ENCODE measurements at regions not wholly inside any gene's neighbourhood (a gene's known extent, or its start where the extent isn't known, plus 50 kb on each side); places are given as distances from the start of the nearest gene placed in this dataset.

GRCh38 chr3:178295292-178295912, 240.8 kb upstream of the KCNMB2 start:
- H3K9me3 Mint-ChIP-seq: no peaks in the 10 kb centered on the region
- no peaks in the 10 kb centered on the region for H3K36me3 Mint-ChIP-seq
- no peak overlapping the region for H3K27ac Mint-ChIP-seq
- no peak overlapping the region for H3K4me3 Mint-ChIP-seq
- no peaks in the 10 kb centered on the region for H3K4me1 Mint-ChIP-seq
- no peaks in the 10 kb centered on the region for H3K27me3 Mint-ChIP-seq

GRCh38 chr3:178297199-178297598, 239.0 kb upstream of the KCNMB2 start:
- H3K4me1 Mint-ChIP-seq: no peaks in the 10 kb centered on the region
- H3K27ac Mint-ChIP-seq: no peak overlapping the region
- H3K9me3 Mint-ChIP-seq: no peaks in the 10 kb centered on the region
- H3K4me3 Mint-ChIP-seq: no peak overlapping the region
- H3K36me3 Mint-ChIP-seq: no peaks in the 10 kb centered on the region
- H3K27me3 Mint-ChIP-seq: no peaks in the 10 kb centered on the region

- no peaks in the 10 kb centered on the region for H3K36me3 Mint-ChIP-seq
- no peaks in the 10 kb centered on the region for H3K27me3 Mint-ChIP-seq
- H3K9me3 Mint-ChIP-seq: no peaks in the 10 kb centered on the region
- no peak overlapping the region for H3K4me3 Mint-ChIP-seq
- H3K27ac Mint-ChIP-seq: no peak overlapping the region
- no peaks in the 10 kb centered on the region for H3K4me1 Mint-ChIP-seq
Observed at GRCh38 chr3:178297740-178298139, 238.5 kb upstream of the KCNMB2 start.

GRCh38 chr3:178300441-178300959, 235.7 kb upstream of the KCNMB2 start:
- Mint-ChIP-seq H3K27me3 (no peaks in the 10 kb centered on the region), H3K27ac (no peak overlapping the region), H3K9me3 (no peaks in the 10 kb centered on the region), H3K4me3 (no peak overlapping the region), H3K4me1 (no peaks in the 10 kb centered on the region), H3K36me3 (no peaks in the 10 kb centered on the region)

- Mint-ChIP-seq H3K4me1 (no peaks in the 10 kb centered on the region), H3K4me3 (no peak overlapping the region), H3K9me3 (no peaks in the 10 kb centered on the region), H3K36me3 (no peaks in the 10 kb centered on the region), H3K27ac (no peak overlapping the region), H3K27me3 (no peaks in the 10 kb centered on the region)
Observed at GRCh38 chr3:178302966-178303930, 233.0 kb upstream of the KCNMB2 start.

- Mint-ChIP-seq H3K27me3 (no peaks in the 10 kb centered on the region), H3K4me1 (no peaks in the 10 kb centered on the region), H3K9me3 (no peaks in the 10 kb centered on the region), H3K27ac (no peak overlapping the region), H3K36me3 (no peaks in the 10 kb centered on the region), H3K4me3 (no peak overlapping the region)
Observed at GRCh38 chr3:178304758-178305467, 231.3 kb upstream of the KCNMB2 start.

GRCh38 chr3:178306432-178307115, 229.7 kb upstream of the KCNMB2 start:
- no peak overlapping the region for H3K4me3 Mint-ChIP-seq
- no peak overlapping the region for H3K27ac Mint-ChIP-seq
- no peaks in the 10 kb centered on the region for H3K36me3 Mint-ChIP-seq
- no peaks in the 10 kb centered on the region for H3K9me3 Mint-ChIP-seq
- no peaks in the 10 kb centered on the region for H3K27me3 Mint-ChIP-seq
- no peaks in the 10 kb centered on the region for H3K4me1 Mint-ChIP-seq

- Mint-ChIP-seq H3K4me1 (no peaks in the 10 kb centered on the region), H3K27ac (no peak overlapping the region)
Observed at GRCh38 chr3:178308771-178309170, 227.5 kb upstream of the KCNMB2 start.

GRCh38 chr3:178310949-178311348, 225.3 kb upstream of the KCNMB2 start:
- Mint-ChIP-seq H3K36me3 (no peaks in the 10 kb centered on the region), H3K27ac (no peak overlapping the region), H3K4me1 (no peaks in the 10 kb centered on the region), H3K9me3 (no peaks in the 10 kb centered on the region), H3K27me3 (no peaks in the 10 kb centered on the region), H3K4me3 (no peak overlapping the region)

More at GRCh38 chr3:178308771-178309170, 227.5 kb upstream of the KCNMB2 start:
- Mint-ChIP-seq H3K36me3 (no peaks in the 10 kb centered on the region), H3K27me3 (no peaks in the 10 kb centered on the region), H3K4me3 (no peak overlapping the region), H3K9me3 (no peaks in the 10 kb centered on the region)

- Mint-ChIP-seq H3K4me1 (no peaks in the 10 kb centered on the region), H3K9me3 (no peaks in the 10 kb centered on the region), H3K27ac (no peak overlapping the region), H3K4me3 (no peak overlapping the region), H3K27me3 (no peaks in the 10 kb centered on the region), H3K36me3 (no peaks in the 10 kb centered on the region)
Observed at GRCh38 chr3:178313716-178314115, 222.5 kb upstream of the KCNMB2 start.

- Mint-ChIP-seq H3K27me3 (no peaks in the 10 kb centered on the region), H3K4me3 (no peak overlapping the region), H3K9me3 (no peaks in the 10 kb centered on the region)
Observed at GRCh38 chr3:178318340-178318739, 217.9 kb upstream of the KCNMB2 start.

GRCh38 chr3:178318941-178319816, 217.1 kb upstream of the KCNMB2 start:
- no peaks in the 10 kb centered on the region for H3K36me3 Mint-ChIP-seq
- H3K4me3 Mint-ChIP-seq: no peak overlapping the region
- no peaks in the 10 kb centered on the region for H3K27me3 Mint-ChIP-seq

More at GRCh38 chr3:178318340-178318739, 217.9 kb upstream of the KCNMB2 start:
- Mint-ChIP-seq H3K27ac (no peak overlapping the region), H3K4me1 (no peaks in the 10 kb centered on the region), H3K36me3 (no peaks in the 10 kb centered on the region)

GRCh38 chr3:178320456-178321351, 215.5 kb upstream of the KCNMB2 start:
- Mint-ChIP-seq H3K27me3 (no peaks in the 10 kb centered on the region), H3K36me3 (no peaks in the 10 kb centered on the region), H3K27ac (no peak overlapping the region)

More at GRCh38 chr3:178318941-178319816, 217.1 kb upstream of the KCNMB2 start:
- no peaks in the 10 kb centered on the region for H3K4me1 Mint-ChIP-seq
- H3K9me3 Mint-ChIP-seq: no peaks in the 10 kb centered on the region
- no peak overlapping the region for H3K27ac Mint-ChIP-seq

More at GRCh38 chr3:178320456-178321351, 215.5 kb upstream of the KCNMB2 start:
- H3K9me3 Mint-ChIP-seq: no peaks in the 10 kb centered on the region
- H3K4me3 Mint-ChIP-seq: no peak overlapping the region
- H3K4me1 Mint-ChIP-seq: no peaks in the 10 kb centered on the region

Data from activated naive CD4-positive, alpha-beta T cell treated with anti-CD3 and anti-CD28 coated beads, Interleukin-2, amount 50 U/mL, for 24 hours (primary cell).